NCI-H748 (cell line): ENCODE measurements at regions not wholly inside any gene's neighbourhood (a gene's known extent, or its start where the extent isn't known, plus 50 kb on each side); places are given as distances from the start of the nearest gene placed in this dataset.
"Not testable (repeated sequence)": the region's sequence is repeated elsewhere in the genome, so short reads cannot be mapped to it uniquely, and the experiment has no call there.

ENCODE experiments used
- DNase-seq: peaks from one replicate; lab custom pipeline; 2025; ENCODE audit not compliant: unreplicated experiment; lab: John Stamatoyannopoulos, UW

GRCh38 chr16:58815181-58815888, 81.2 kb upstream of the GOT2 start:
- DNase-seq = no peak

DNA sequence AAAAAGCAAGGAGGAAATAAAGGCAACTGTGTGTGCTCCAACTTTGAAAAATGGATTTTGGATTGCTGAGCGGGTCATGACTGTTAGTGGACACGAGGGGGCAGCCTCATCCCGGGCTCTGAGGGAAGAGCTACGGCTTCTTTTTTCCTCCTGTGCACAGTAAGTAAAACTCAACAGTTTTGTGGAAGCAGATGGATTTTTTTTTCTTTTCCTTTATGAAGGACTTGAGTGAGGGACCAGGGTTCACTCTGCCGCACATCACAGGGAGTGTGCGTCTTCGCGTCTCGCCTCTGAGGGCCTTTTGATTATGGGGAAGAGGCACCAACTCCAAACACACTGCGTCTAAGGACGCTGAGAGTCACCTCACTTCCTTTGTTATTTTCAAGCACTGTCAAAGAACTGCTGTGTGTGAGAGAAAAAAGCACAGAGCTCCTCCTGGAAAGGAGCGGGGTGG, 80.3 kb upstream of the GOT2 start:
- DNase-seq = peak; percentile 38

- no peak for DNase-seq
These were observed 75.1 kb upstream of the GOT2 start for GRCh38 chr16:58809213-58809612.

DNA sequence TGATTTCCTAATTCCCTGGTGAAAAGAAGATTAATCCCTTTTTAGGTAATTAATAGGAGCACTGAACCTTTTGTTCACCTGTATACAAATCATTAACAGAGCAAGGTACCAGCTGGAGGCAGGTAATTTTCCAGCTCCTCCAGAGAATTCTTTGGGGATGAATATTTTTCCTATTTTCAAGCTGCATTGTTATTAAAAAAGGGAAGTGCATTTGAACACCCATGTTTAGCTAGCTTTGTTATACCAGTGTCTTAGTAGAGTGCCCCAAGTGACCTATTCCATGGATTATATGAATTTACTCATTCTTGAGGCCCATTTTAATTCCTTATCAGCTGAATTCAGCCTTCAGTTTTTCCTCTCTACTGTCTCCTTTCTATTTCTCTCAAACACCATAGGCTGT, 73.2 kb upstream of the GOT2 start:
- no peak for DNase-seq

GRCh38 chr16:58801838-58802237, 67.7 kb upstream of the GOT2 start:
- no peak for DNase-seq

GRCh38 chr16:58797137-58797801, 63.2 kb upstream of the GOT2 start:
- no peak for DNase-seq

- no peak for DNase-seq
These were observed 59.2 kb upstream of the GOT2 start for GRCh38 chr16:58793366-58793765.

GRCh38 chr16:58792188-58792587, 58.1 kb upstream of the GOT2 start:
- DNase-seq = no peak

- DNase-seq = not testable (repeated sequence)
These were observed 56.9 kb upstream of the GOT2 start for GRCh38 chr16:58790816-58791557.

DNA sequence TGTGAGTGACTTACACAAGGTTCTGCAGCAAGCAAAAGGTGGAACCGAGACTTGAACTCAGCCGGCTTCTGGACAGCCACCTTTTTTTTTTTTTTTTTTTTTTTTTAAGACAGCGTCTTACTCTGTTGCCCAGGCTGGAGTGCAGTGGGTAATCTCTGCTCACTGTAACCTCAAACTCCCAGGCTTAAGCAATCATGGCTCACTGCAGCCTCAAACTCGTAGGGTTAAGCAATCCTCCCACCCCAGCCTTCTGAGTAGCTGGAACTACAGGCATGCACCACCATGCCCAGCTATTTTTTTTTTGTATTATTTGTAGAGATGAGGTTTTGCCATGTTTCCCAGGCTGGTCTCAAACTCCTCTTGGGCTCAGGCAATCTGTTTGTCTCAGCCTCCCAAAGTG, 55.2 kb upstream of the GOT2 start:
- DNase-seq = no peak
